T1000 (cell line): ENCODE measurements at regions not wholly inside any gene's neighbourhood (a gene's known extent, or its start where the extent isn't known, plus 50 kb on each side); places are given as distances from the start of the nearest gene placed in this dataset.

Source experiments
- DNase-seq: peaks from one replicate; lab custom pipeline; 2025; ENCODE audit warnings: mixed read lengths; lab: John Stamatoyannopoulos, UW

DNA sequence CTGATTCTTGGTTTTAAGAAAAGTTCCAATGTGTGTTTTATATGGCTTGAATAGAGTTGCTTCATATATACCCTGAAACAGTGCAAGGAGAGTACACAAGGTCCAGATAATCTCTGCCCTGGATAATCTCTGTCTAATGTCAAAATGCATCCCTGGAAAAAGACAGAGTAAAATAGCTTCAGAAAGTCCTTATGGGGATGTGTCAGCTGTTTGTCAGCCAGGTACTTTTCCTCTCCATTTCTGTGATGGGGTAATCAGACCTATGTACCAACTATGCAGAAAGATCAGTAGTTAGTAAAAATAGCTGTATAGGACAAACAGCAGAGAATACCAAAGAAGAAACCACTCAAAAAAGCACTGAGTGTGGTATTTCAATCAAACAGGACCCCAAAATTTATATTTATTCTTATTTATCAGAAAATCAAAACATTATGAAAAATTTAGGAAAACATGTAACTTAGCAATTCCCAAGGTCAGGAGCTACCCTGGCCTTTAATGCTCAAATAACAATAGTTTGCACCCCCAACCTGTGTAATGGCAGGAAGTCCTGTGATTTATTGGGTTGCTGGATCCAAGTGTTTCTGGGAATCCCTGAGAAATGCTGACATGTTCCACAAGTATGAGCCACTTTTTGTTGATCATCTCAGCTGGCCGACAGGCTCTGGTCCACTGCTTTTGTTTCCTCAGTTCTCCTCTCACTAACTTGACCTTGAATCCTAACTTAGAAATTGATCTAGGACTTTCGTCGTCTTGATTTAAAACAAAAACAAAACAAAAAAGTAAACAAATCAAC, 69.6 kb downstream of the MDH1 start:
- no peak for DNase-seq

DNA sequence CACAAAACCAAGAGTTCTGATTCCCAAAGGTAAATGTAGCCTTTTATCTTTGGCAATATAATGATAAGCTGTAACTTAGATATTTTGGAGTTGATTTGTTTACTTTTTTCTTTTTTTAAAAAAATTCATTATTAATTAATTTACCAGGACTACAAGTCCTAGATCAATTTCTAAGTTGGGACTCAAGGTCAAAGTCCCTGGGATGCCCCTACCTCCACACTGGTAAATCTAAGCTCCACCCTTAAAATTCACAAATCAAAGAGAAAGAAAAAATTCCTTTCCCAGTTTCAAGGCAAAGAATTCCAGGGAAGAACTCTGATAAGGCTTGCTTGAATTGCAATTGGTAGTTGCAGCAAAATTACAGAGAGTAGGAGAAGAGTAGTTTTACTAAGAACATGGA, 71.3 kb downstream of the MDH1 start:
- DNase-seq = no peak

GRCh38 chr2:63661076-63661475, 72.3 kb downstream of the MDH1 start:
- DNase-seq = no peak

GRCh38 chr2:63662028-63662804, 73.5 kb downstream of the MDH1 start:
- no peak for DNase-seq

DNA sequence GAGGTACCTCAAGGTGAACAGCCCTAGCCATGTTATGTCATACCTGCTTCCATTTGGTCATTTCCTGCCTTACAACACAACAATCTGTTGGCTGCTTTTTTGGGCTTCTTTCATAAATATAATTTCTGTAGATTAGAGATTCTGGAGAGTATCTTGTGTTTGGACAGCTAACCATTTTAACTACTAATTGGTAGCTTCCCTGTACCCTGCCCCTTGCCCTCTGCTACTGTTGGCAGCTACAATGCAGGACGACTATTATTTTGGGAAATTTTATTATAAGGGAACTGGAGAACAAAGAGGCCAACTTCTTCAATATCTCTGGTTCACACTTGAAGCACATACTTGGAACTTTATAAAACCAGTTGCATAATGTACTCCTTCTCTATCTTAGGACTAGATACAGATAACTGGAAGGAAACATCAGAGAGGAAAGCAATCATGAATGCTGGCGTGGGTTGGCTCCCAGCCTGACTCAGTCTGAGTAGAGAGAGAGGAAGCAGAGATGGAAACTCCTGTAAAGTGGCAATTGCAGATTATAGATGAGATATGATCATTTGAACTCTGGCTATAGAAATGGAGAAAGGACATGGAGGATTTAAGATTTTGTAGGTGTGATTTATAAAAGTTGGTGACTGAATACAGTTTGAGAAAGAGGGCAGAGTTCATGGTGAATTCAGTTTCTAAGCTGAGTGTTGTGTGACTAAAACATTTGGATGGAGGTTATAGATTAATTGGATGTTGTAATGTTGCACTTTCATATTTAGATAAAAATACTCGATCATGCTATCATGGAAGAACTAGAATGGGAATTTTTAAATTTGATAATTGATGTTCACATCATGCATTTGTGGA, 74.5 kb downstream of the MDH1 start:
- DNase-seq = no peak

DNA sequence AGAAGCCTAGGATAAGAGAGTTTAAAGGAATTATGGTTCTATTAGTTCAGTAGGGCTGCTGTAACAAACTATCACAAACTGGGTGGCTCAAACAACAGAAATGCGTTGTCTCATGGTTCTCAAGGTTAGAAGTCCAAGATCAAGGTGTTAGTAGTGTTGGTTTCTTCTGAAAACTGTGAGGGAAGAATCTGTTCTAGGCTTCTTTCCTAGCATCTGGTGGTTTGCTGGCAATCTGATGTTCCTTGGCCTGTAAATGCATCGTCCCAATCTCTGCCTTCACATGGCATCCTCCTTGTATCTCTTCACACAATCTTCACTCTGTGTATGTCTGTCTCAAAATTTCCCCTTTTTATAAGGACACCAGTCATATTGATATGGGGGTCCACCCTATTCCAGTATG, 76.3 kb downstream of the MDH1 start:
- DNase-seq = no peak

GRCh38 chr2:63665846-63666475, 77.2 kb downstream of the MDH1 start:
- DNase-seq = no peak

- DNase-seq = no peak
These were observed 78.5 kb downstream of the MDH1 start for GRCh38 chr2:63667132-63667700.

- DNase-seq = no peak
These were observed 79.2 kb downstream of the MDH1 start for GRCh38 chr2:63668000-63668399.

GRCh38 chr2:63668466-63668865, 79.7 kb downstream of the MDH1 start:
- DNase-seq = no peak

DNA sequence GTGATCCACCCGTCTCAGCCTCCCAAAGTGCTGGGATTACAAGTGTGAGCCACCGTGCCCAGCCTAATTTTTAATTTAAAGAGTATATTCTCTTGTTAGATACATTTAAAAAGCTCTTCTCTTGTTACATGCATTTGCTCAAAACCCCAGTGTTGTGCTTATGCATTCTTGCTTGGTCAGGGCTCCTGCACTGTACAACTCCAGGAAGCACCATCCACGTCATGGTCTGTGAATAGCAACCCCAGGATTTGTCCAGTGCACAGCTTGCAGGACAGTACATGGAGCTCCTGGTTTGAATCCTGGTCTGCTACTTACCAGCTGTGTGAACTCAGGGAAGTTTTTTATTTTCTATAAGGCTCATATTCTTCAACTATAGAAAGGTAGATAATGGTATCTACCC, 80.8 kb downstream of the MDH1 start:
- DNase-seq = no peak

DNA sequence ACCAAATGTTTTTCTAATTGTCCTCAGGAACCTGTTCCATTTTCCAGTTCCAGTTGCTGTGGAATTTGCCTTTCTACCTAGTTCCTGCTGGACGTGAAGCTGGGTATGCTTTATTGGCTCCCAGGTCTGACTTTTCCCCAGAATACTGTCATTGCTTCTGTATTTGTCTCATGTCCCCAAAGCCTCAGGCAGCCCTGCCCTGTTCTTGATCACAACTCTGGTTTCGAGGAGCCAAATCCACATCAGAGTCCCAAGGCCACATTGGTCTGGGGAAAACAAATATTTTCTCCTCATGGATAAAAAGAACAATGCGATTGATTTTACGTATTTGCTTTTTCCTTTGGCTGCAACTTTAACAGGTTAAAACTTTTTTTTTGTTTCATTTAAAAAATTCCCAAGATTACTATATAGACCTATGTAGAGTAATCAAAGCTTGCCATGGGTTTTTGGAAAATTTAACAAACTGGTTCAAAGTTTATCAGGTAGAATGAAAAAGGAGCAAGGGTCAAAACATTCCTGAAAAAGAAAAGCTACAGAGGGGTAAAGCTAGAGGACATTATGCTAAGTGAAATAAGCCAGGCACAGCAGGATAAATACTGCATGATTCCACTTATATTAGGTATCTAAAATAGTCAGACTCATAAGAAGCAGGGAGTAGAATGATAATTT, 85.2 kb downstream of the MDH1 start:
- DNase-seq = no peak

DNA sequence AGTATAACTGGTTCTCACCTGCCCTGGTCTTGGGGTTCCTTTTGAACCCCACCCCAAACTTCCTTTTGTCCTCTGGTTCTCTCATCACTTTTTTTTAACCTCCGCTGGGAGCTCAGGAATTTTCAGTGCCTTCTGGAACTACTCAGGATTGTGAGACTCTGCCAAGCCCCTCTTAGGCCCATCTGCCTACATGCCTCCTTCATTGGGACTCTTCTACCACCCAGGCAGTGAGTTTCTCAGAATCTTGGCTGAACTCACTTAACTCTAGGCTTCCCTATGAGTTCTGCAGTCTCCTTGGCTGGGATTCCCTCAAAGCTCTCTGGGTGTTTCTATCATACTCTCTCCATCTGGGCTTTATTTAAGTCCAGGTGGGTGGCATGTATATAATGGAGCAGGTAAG, 86.3 kb downstream of the MDH1 start:
- DNase-seq = no peak

GRCh38 chr2:63676135-63676534, 87.4 kb downstream of the MDH1 start:
- no peak for DNase-seq

- DNase-seq = no peak
These were observed 89.3 kb downstream of the MDH1 start for GRCh38 chr2:63678085-63678484.

- no peak for DNase-seq
These were observed 89.8 kb downstream of the MDH1 start for GRCh38 chr2:63678551-63678950.

GRCh38 chr2:63679252-63679855, 90.6 kb downstream of the MDH1 start:
- peak; percentile 33 for DNase-seq

- DNase-seq = no peak
These were observed 91.7 kb downstream of the MDH1 start for GRCh38 chr2:63680455-63680854.

- DNase-seq = no peak
These were observed 93.1 kb downstream of the MDH1 start for GRCh38 chr2:63681896-63682295.

DNA sequence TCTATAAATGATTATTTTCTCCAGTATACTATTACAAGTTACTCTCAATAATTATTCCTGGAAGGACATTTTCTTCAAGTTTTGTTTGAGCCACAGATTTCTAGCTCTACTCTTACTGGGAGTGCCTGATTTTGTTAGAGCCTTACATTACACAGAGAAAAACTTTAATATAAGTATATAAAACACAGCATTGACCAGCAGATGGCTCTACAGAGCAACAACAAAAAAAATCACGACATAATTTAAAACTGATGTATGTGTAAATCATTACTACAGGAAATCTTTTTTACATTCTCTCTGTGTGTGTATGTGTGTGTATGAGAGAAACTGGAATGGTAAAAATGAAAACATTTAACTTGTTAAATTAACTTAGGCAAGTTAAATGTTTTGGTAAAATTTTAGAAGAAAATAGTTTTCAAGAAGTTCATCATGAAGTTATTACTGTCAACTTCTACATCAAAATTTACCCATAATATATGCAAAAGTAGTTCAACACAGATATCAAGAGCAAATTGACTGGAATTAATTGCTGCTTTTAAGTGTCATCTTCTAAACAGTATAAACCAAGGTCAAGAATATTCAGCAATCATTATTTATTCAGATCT, 103.3 kb downstream of the MDH1 start:
- no peak for DNase-seq
